PC-9 (cell line): ENCODE measurements at regions not wholly inside any gene's neighbourhood (a gene's known extent, or its start where the extent isn't known, plus 50 kb on each side); places are given as distances from the start of the nearest gene placed in this dataset.

Source experiments
- CTCF ChIP-seq: fragments of 200-600 bp; sonication (generic); conservative IDR thresholded peaks from 2 replicates; pipeline ENCODE4 v1.6.1; 2017; ENCODE audit warnings: mixed run types, antibody characterized with exemption, mild to moderate bottlenecking, moderate library complexity
- EZH2 ChIP-seq: fragments of 200-600 bp; sonication (generic); IDR thresholded peaks from 2 replicates; pipeline ENCODE4 v1.8.0; 2017; ENCODE audit warnings: antibody characterized with exemption, low read depth

- TF ChIP-seq CTCF (no peak), EZH2 (no peak)
Observed at GRCh38 chr13:53357582-53357981, 329.0 kb downstream of the OLFM4 start.
